ENCODE measurements at regions not wholly inside any gene's neighbourhood (a gene's known extent, or its start where the extent isn't known, plus 50 kb on each side); places are given as distances from the start of the nearest gene placed in this dataset.

GRCh38 chr21:34020983-34021553, 52.3 kb upstream of the MRPS6 start:
- TF ChIP-seq CTCF (IDR thresholded peaks at IDR 0.05) = no peak
- no peak for TF ChIP-seq POLR2A (IDR thresholded peaks at IDR 0.05)
- no peak for TF ChIP-seq EP300 (IDR thresholded peaks at IDR 0.05)
